ENCODE measurements at regions not wholly inside any gene's neighbourhood (a gene's known extent, or its start where the extent isn't known, plus 50 kb on each side); places are given as distances from the start of the nearest gene placed in this dataset.

- ATAC-seq: no peak
- Histone ChIP-seq H3K27ac (no peak overlapping the region), H3K4me3 (no peak overlapping the region), H3K9me3 (peaks cover 0 to 7% (median 0%) of the 10 kb centered on the region in 12 donors), H3K27me3 (no peaks in the 10 kb centered on the region), H3K36me3 (no peaks in the 10 kb centered on the region), H3K4me1 (no peaks in the 10 kb centered on the region)
- TF ChIP-seq, protein P1, sequence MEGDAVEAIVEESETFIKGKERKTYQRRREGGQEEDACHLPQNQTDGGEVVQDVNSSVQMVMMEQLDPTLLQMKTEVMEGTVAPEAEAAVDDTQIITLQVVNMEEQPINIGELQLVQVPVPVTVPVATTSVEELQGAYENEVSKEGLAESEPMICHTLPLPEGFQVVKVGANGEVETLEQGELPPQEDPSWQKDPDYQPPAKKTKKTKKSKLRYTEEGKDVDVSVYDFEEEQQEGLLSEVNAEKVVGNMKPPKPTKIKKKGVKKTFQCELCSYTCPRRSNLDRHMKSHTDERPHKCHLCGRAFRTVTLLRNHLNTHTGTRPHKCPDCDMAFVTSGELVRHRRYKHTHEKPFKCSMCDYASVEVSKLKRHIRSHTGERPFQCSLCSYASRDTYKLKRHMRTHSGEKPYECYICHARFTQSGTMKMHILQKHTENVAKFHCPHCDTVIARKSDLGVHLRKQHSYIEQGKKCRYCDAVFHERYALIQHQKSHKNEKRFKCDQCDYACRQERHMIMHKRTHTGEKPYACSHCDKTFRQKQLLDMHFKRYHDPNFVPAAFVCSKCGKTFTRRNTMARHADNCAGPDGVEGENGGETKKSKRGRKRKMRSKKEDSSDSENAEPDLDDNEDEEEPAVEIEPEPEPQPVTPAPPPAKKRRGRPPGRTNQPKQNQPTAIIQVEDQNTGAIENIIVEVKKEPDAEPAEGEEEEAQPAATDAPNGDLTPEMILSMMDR (IDR thresholded peaks at IDR 0.05): no peak
- DNase-seq: no peak
- 40 to 78% (median 51%) methylated on average over 2 of the region's 2 CpGs for WGBS, 4 donors
- intact Hi-C loops (cut with DNase I): no loop called here
Observed at GRCh38 chr2:156170929-156171328, 161.6 kb downstream of the NR4A2 start.

DNA sequence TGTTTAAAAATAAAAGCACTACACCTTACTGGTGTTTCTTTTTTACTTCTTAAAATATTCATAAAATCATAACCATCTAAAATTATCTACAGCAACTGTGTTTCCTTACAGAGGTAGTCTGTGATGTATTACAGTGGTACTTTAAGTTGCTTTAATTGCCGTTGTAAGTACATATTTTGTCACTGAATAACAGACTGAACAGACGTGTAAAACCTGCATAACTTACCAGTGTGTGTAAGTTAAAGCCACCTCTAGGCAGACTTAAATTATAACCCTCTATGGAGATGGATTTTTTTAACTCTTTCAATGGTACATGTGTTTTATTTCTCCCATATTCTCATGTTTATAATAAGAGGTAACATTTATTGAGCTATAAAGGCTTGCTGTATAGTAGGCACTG, 166.8 kb downstream of the NR4A2 start:
- TF ChIP-seq POLR2A (IDR thresholded peaks at IDR 0.05): no peak
- TF ChIP-seq, protein P1 (IDR thresholded peaks at IDR 0.05): no peak

DNA sequence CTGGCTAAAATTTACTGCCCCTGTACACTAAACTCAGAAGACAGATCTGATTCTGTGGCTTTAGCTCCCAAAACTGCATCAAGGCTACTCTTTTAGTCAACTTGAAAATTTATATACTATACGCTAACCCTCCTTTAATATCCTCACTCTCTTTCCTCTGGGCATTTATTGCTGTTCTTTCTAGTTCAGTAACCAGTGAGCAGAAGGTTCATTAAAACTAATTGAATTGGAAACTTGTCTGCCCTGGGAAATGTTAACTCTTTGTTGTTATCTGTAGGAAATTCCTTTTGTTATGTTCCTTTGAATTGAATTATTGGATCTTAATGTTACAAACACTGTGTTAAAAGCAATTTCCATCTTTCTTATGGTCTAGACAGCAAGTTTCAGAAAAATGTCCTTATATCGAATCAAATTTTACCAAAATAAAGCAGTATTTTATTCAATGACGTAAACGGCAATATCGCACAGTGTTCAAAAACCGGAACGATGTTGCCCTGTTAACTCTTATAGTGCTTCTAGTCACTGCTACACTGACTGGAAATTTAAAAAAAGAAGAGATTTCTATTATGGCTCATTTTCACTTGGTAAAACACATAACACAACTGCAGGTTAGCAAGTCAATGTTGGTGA, 168.3 kb downstream of the NR4A2 start:
- WGBS, 4 donors: 87 to 91% (median 88%) methylated on average over 7 of the region's 7 CpGs
- Histone ChIP-seq H3K4me3 (no peak overlapping the region), H3K4me1 (no peaks in the 10 kb centered on the region), H3K36me3 (no peaks in the 10 kb centered on the region), H3K27ac (no peak overlapping the region), H3K27me3 (peaks cover 0 to 6% (median 0%) of the 10 kb centered on the region in 9 donors), H3K9me3 (no peaks in the 10 kb centered on the region)
- ATAC-seq: no peak
- no peak for DNase-seq
- TF ChIP-seq POLR2A (IDR thresholded peaks at IDR 0.05): no peak
- TF ChIP-seq, protein P1 (IDR thresholded peaks at IDR 0.05): no peak
- intact Hi-C loops (cut with DNase I): loop anchor here in 1 of 10 donors (5.0 kb wide), 1 partner anchor 332 kb away; no protein-coding TSS in a partner anchor

More for the DNA sequence above, 166.8 kb downstream of the NR4A2 start:
- H3K4me1 ChIP-seq: no peaks in the 10 kb centered on the region
- peaks cover 0 to 3% (median 0%) of the 10 kb centered on the region in 12 donors for H3K9me3 ChIP-seq
- WGBS, 4 donors: 65 to 73% (median 70%) methylated on average over 2 of the region's 2 CpGs
- no peaks in the 10 kb centered on the region for H3K36me3 ChIP-seq
- no peak for DNase-seq
- no peak overlapping the region for H3K4me3 ChIP-seq
- H3K27ac ChIP-seq: no peak overlapping the region
- no peak for ATAC-seq
- intact Hi-C loops (cut with DNase I): no loop called here
- H3K27me3 ChIP-seq: peaks cover 0 to 5% (median 0%) of the 10 kb centered on the region in 9 donors

- H3K36me3 ChIP-seq: no peaks in the 10 kb centered on the region
- no peak overlapping the region for H3K4me3 ChIP-seq
- WGBS, 4 donors: 81 to 89% (median 83%) methylated on average over 2 of the region's 2 CpGs
- no peaks in the 10 kb centered on the region for H3K4me1 ChIP-seq
- intact Hi-C loops (cut with DNase I): no loop called here
- no peak for TF ChIP-seq POLR2A (IDR thresholded peaks at IDR 0.05)
- TF ChIP-seq, protein P1 (IDR thresholded peaks at IDR 0.05): no peak
- no peak for DNase-seq
- no peak for ATAC-seq
- no peaks in the 10 kb centered on the region for H3K9me3 ChIP-seq
- H3K27me3 ChIP-seq: peaks cover 0 to 6% (median 0%) of the 10 kb centered on the region in 9 donors
- no peak overlapping the region for H3K27ac ChIP-seq
Observed at GRCh38 chr2:156158808-156159207, 173.7 kb downstream of the NR4A2 start.

All from heart left ventricle (tissue), 16 donors.